OCI-LY1 (cell line): ENCODE measurements at regions not wholly inside any gene's neighbourhood (a gene's known extent, or its start where the extent isn't known, plus 50 kb on each side); places are given as distances from the start of the nearest gene placed in this dataset.
"Not testable (repeated sequence)": the region's sequence is repeated elsewhere in the genome, so short reads cannot be mapped to it uniquely, and the experiment has no call there.

Experiments
- H2AFZ ChIP-seq: fragments of 200-600 bp; sonication (generic), shearing (Covaris generic); 2 replicates; pipeline ENCODE4 v1.6.0; 2014; ENCODE audit warnings: antibody characterized with exemption, mild to moderate bottlenecking, low read length
- H3F3A ChIP-seq: fragments of 200-600 bp; sonication (generic), shearing (Covaris generic); 2 replicates; pipeline ENCODE4 v1.6.0; 2014; ENCODE audit warnings: mild to moderate bottlenecking, antibody characterized with exemption, low read length, moderate library complexity; ENCODE audit not compliant: insufficient read depth
- H3K27ac ChIP-seq: fragments of 200-600 bp; sonication (generic); 2 replicates; pipeline ENCODE4 v1.5.1; 2014; ENCODE audit warnings: low read length, mixed run types, mild to moderate bottlenecking, low read depth; ENCODE audit not compliant: poor library complexity, severe bottlenecking
- H3K27me3 ChIP-seq: fragments of 200-600 bp; sonication (generic); 2 replicates; pipeline ENCODE4 v1.6.0; 2014; ENCODE audit warnings: antibody characterized with exemption, mild to moderate bottlenecking, low read length, moderate library complexity; ENCODE audit not compliant: insufficient read depth
- H3K36me3 ChIP-seq: fragments of 200-600 bp; sonication (generic); 2 replicates; pipeline ENCODE4 v1.6.1; 2014; ENCODE audit warnings: mild to moderate bottlenecking, antibody characterized with exemption, low read length, moderate library complexity, mixed read lengths; ENCODE audit not compliant: insufficient read depth
- H3K4me1 ChIP-seq: fragments of 200-600 bp; sonication (generic); 2 replicates; pipeline ENCODE4 v1.5.1; 2014; ENCODE audit warnings: mild to moderate bottlenecking, low read length, moderate library complexity; ENCODE audit not compliant: insufficient read depth, severe bottlenecking
- H3K4me2 ChIP-seq: fragments of 200-600 bp; sonication (generic), shearing (Covaris generic); 2 replicates; pipeline ENCODE4 v1.6.1; 2014; ENCODE audit warnings: low read length
- H3K4me3 ChIP-seq: fragments of 200-600 bp; sonication (generic); 2 replicates; pipeline ENCODE4 v1.5.1; 2014; ENCODE audit warnings: low read length, low read depth, mild to moderate bottlenecking, mixed read lengths; ENCODE audit not compliant: poor library complexity, severe bottlenecking
- H3K79me2 ChIP-seq: fragments of 200-600 bp; shearing (Covaris generic); 2 replicates; pipeline ENCODE4 v1.6.1; 2016; ENCODE audit warnings: mixed run types, low read length, mixed read lengths; ENCODE audit not compliant: insufficient read depth
- H3K9ac ChIP-seq: fragments of 200-600 bp; sonication (generic), shearing (Covaris generic); 2 replicates; pipeline ENCODE4 v1.6.1; 2014; ENCODE audit warnings: mild to moderate bottlenecking, low read length, mixed read lengths
- H3K9me2 ChIP-seq: fragments of 200-600 bp; sonication (generic), shearing (Covaris generic); 2 replicates; pipeline ENCODE4 v1.6.1; 2014; ENCODE audit warnings: low read depth, mild to moderate bottlenecking, low read length, mixed read lengths
- H3K9me3 ChIP-seq: fragments of 200-600 bp; shearing (Covaris generic); 2 replicates; pipeline ENCODE4 v1.6.1; 2014; ENCODE audit warnings: low read length, mixed read lengths
- H4K20me1 ChIP-seq: fragments of 200-600 bp; sonication (generic), shearing (Covaris generic); 2 replicates; pipeline ENCODE4 v1.6.0; 2016; ENCODE audit warnings: mild to moderate bottlenecking, low read length; ENCODE audit not compliant: insufficient read depth
- EZH2 ChIP-seq: fragments of 200-600 bp; sonication (generic), shearing (Covaris generic); IDR thresholded peaks from 2 replicates; pipeline ENCODE4 v1.8.0; 2017; ENCODE audit warnings: borderline replicate concordance, mixed run types, mild to moderate bottlenecking, antibody characterized with exemption, low read length, moderate library complexity, mixed read lengths
- TF ChIP-seq, protein P1 (sequence below): fragments of 200-600 bp; sonication (generic), shearing (Covaris generic); IDR thresholded peaks from 2 replicates; pipeline ENCODE4 v1.5.1; 2017; ENCODE audit warnings: mild to moderate bottlenecking, antibody characterized with exemption, low read length, moderate library complexity, mixed read lengths

- Histone ChIP-seq H3K4me2 (no peak overlapping the region), H3K9me2 (no peaks in the 10 kb centered on the region), H3K79me2 (no peaks in the 10 kb centered on the region), H3K4me3 (no peak overlapping the region), H3K9me3 (no peaks in the 10 kb centered on the region), H3K27me3 (no peaks in the 10 kb centered on the region), H3F3A (no peaks in the 10 kb centered on the region), H2AFZ (no peak overlapping the region), H3K27ac (no peak overlapping the region), H3K9ac (no peak overlapping the region), H4K20me1 (no peaks in the 10 kb centered on the region), H3K4me1 (no peaks in the 10 kb centered on the region), H3K36me3 (no peaks in the 10 kb centered on the region)
- TF ChIP-seq EZH2, result no peak
- TF ChIP-seq, protein P1, sequence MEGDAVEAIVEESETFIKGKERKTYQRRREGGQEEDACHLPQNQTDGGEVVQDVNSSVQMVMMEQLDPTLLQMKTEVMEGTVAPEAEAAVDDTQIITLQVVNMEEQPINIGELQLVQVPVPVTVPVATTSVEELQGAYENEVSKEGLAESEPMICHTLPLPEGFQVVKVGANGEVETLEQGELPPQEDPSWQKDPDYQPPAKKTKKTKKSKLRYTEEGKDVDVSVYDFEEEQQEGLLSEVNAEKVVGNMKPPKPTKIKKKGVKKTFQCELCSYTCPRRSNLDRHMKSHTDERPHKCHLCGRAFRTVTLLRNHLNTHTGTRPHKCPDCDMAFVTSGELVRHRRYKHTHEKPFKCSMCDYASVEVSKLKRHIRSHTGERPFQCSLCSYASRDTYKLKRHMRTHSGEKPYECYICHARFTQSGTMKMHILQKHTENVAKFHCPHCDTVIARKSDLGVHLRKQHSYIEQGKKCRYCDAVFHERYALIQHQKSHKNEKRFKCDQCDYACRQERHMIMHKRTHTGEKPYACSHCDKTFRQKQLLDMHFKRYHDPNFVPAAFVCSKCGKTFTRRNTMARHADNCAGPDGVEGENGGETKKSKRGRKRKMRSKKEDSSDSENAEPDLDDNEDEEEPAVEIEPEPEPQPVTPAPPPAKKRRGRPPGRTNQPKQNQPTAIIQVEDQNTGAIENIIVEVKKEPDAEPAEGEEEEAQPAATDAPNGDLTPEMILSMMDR, result no peak
Observed at GRCh38 chr6:133787859-133788505, 100.9 kb upstream of the TCF21 start.

GRCh38 chr6:133788556-133788955 is 100.4 kb upstream of the TCF21 start:
- Histone ChIP-seq H3K9me2 (no peaks in the 10 kb centered on the region), H2AFZ (no peak overlapping the region), H3K27ac (no peak overlapping the region), H4K20me1 (no peaks in the 10 kb centered on the region), H3K9ac (no peak overlapping the region), H3K36me3 (no peaks in the 10 kb centered on the region), H3K9me3 (no peaks in the 10 kb centered on the region), H3K79me2 (no peaks in the 10 kb centered on the region), H3F3A (no peaks in the 10 kb centered on the region), H3K4me1 (no peaks in the 10 kb centered on the region), H3K27me3 (no peaks in the 10 kb centered on the region), H3K4me2 (no peak overlapping the region), H3K4me3 (no peak overlapping the region)
- TF ChIP-seq, protein P1, result no peak
- TF ChIP-seq EZH2, result no peak

DNA sequence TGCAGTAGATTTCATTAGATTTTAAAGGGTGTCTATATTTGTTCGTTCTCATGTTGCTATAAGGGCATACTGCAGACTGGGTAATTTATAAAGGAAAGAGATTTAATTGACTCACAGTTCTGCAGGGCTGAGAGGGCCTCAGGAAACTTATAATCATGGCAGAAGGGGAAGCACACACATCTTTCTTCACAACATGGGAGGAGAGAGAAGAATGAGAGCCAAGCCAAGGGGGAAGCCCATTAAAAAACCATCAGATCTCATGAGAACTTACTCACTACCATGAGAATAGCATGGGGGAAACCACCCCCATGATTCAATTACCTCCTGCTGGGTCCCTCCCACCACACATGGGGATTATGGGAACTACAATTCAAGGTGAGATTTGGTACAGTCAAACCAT is 99.5 kb upstream of the TCF21 start:
- not testable (repeated sequence) for H3K27ac ChIP-seq, H3K4me1 ChIP-seq, H3K4me3 ChIP-seq, H3K79me2 ChIP-seq, H3K4me2 ChIP-seq, H3K9me3 ChIP-seq, H3K27me3 ChIP-seq, H2AFZ ChIP-seq, H4K20me1 ChIP-seq, H3K9ac ChIP-seq, H3K36me3 ChIP-seq, H3K9me2 ChIP-seq, H3F3A ChIP-seq

DNA sequence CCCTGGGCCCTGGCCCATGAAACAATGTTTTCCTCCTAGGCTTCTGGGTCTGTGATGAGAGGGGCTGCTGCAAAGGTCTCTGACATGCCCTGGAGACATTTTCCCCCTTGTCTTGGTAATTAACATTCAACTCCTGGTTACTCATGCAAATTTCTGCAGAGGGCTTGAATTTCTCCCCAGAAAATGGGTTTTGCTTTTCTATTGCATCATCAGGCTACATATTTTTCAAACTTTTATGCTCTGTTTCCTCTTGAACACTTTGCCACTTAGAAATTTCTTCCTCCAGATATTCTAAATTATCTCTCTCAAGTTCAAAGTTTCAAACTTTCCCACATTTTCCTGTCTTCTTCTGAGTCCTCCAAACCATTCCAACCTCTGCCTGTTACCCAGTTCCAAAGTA is 98.2 kb upstream of the TCF21 start:
- not testable (repeated sequence) for H3K36me3 ChIP-seq, H3K27ac ChIP-seq, H3K4me3 ChIP-seq, H3K9ac ChIP-seq, H4K20me1 ChIP-seq, H3K9me2 ChIP-seq, H3K79me2 ChIP-seq, H3K9me3 ChIP-seq, H3K27me3 ChIP-seq, H3K4me2 ChIP-seq, H3K4me1 ChIP-seq, H2AFZ ChIP-seq, H3F3A ChIP-seq

GRCh38 chr6:133795051-133795450 is 93.9 kb upstream of the TCF21 start:
- not testable (repeated sequence) for H3K4me3 ChIP-seq, H3K36me3 ChIP-seq, H3K27ac ChIP-seq, H3K9me2 ChIP-seq, H3K27me3 ChIP-seq, H3K79me2 ChIP-seq, H3K9ac ChIP-seq, H3K4me1 ChIP-seq, H3F3A ChIP-seq, H2AFZ ChIP-seq, H3K4me2 ChIP-seq, H3K9me3 ChIP-seq, H4K20me1 ChIP-seq
